OCI-LY1 (cell line): ENCODE measurements at regions not wholly inside any gene's neighbourhood (a gene's known extent, or its start where the extent isn't known, plus 50 kb on each side); places are given as distances from the start of the nearest gene placed in this dataset.

Experiments used
- EZH2 ChIP-seq: fragments of 200-600 bp; sonication (generic), shearing (Covaris generic); IDR thresholded peaks from 2 replicates; pipeline ENCODE4 v1.8.0; 2017; ENCODE audit warnings: borderline replicate concordance, mixed run types, mild to moderate bottlenecking, antibody characterized with exemption, low read length, moderate library complexity, mixed read lengths
- TF ChIP-seq, protein P1 (sequence below): fragments of 200-600 bp; sonication (generic), shearing (Covaris generic); IDR thresholded peaks from 2 replicates; pipeline ENCODE4 v1.5.1; 2017; ENCODE audit warnings: mild to moderate bottlenecking, antibody characterized with exemption, low read length, moderate library complexity, mixed read lengths

- TF ChIP-seq, protein P1, sequence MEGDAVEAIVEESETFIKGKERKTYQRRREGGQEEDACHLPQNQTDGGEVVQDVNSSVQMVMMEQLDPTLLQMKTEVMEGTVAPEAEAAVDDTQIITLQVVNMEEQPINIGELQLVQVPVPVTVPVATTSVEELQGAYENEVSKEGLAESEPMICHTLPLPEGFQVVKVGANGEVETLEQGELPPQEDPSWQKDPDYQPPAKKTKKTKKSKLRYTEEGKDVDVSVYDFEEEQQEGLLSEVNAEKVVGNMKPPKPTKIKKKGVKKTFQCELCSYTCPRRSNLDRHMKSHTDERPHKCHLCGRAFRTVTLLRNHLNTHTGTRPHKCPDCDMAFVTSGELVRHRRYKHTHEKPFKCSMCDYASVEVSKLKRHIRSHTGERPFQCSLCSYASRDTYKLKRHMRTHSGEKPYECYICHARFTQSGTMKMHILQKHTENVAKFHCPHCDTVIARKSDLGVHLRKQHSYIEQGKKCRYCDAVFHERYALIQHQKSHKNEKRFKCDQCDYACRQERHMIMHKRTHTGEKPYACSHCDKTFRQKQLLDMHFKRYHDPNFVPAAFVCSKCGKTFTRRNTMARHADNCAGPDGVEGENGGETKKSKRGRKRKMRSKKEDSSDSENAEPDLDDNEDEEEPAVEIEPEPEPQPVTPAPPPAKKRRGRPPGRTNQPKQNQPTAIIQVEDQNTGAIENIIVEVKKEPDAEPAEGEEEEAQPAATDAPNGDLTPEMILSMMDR, result no peak
- TF ChIP-seq EZH2, result no peak
Measured at GRCh38 chr15:62228604-62229003, 63.5 kb upstream of the C2CD4B start.
